Activated CD8-positive, alpha-beta memory T cell treated with anti-CD3 and anti-CD28 coated beads, Interleukin-2, amount 50 U/mL, for 1 hour (primary cell): ENCODE measurements at regions not wholly inside any gene's neighbourhood (a gene's known extent, or its start where the extent isn't known, plus 50 kb on each side); places are given as distances from the start of the nearest gene placed in this dataset.
"Not testable (repeated sequence)": the region's sequence is repeated elsewhere in the genome, so short reads cannot be mapped to it uniquely, and the experiment has no call there.

Experiments
- DNase-seq: peaks from one replicate; pipeline ENCODE4 v3.0.0-alpha.2; 2020; ENCODE audit errors: extremely low read depth

DNA sequence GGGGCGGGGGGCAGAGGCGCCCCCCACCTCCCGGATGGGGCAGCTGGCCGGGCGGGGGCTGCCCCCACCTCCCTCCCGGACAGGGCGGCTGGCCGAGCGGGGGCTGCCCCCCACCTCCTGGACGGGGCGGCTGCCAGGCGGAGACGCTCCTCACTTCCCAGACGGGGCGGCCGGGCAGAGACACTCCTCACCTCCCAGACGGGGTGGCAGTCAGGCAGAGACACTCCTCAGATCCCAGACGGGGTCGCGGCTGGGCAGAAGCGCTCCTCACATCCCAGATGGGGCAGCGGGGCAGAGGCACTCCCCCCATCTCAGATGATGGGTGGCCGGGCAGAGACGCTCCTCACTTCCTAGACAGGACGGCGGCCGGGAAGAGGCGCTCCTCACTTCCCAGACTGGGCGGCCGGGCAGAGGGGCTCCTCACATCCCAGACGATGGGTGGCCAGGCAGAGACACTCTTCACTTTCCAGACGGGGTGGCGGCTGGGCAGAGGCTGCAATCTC is 240.1 kb downstream of the NPIPA7 start:
- DNase-seq = not testable (repeated sequence)

DNA sequence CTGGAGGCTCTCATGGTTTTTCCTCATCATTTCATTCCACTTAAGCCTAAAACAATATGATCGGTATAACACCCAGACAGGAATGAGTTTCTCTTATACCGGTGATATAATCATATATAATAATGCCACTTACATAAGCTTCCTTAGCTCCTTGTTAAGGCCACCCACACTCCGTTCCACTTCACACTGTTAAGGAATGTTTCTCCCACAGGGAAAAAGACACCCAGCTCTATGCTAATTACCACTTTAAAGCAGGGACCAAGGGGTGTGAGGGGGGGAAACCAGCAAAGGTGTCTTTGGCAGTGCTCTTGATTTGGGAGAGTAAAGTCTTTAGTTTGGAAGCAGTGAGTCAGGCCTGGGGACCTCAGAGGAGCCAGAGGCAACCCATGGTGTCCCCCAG is 245.4 kb downstream of the NPIPA7 start:
- DNase-seq = not testable (repeated sequence)

DNA sequence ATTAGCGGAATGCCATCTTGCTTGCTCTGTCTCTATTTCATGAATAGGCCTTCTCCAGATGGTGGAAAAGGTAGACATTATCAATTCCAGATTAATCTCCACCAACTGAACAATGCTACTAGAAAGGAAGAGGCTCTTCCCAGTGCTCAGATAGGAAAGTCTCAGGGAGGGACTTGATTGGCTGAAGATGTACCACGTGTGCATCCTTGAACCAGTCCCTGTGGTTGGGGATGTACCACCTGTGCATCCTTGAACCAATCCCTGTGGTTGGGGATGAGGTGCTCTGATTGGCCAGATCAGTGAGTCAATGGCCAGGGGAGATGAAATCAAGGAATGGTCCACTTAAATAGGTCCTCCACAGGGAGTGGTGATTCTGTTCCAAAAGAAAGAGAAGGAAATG is 246.2 kb downstream of the NPIPA7 start:
- DNase-seq = not testable (repeated sequence)

DNA sequence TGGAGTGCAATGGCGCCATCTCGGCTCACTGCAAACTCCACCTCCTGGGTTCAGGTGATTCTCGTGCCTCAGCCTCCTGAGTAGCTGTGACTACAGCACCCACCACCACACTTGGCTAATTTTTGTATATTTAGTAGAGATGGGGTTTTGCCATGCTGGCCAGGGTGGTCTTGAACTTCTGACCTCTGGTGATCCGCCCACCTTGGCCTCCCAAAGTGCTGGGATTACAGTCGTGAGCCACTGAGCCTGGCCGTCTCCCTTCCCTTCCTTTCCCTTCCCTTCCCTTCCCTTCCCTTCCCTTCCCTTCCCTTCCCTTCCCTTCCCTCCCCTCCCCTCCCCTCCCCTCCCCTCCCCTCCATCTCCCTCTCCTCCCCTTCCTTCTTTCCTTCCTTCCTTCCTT is 248.9 kb downstream of the NPIPA7 start:
- DNase-seq = not testable (repeated sequence)

DNA sequence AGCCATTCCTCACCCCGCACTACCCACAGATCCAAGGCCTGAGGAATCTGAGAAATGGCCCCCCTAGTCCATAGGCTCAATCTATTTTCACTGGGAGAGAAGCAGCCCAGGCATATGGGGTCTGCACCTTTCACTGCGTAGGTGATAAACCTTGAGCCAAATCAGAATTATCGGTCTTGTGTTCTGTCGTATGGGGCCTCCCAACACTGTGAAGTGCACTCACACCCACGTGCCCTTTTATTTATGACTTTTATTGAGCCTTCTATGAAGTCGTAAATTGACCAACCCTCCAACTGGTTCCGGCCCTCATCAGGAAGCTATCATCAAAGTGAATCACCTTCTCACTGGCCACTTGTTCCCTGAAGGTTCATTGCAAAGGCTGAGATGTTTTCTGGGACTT is 259.3 kb downstream of the NPIPA7 start:
- DNase-seq = not testable (repeated sequence)

DNA sequence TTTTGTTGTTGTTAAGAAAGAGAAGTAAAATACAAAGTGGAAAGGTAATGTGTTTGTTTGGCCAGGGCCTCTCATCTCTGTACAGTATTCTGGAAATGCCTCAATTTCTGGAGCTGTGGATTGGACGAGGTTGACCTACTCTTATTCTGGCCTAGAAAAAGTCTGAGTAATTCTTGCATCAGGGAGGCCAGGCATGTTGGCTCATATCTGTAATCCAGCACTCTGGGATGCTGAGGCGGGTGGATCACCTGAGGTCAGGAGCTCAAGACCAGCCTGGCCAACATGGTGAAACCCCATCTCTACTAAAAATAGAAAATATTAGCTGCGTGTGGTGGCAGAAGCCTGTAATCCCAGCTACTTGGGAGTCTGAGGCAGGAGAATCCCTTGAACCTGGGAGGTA is 259.8 kb downstream of the NPIPA7 start:
- DNase-seq = not testable (repeated sequence)

DNA sequence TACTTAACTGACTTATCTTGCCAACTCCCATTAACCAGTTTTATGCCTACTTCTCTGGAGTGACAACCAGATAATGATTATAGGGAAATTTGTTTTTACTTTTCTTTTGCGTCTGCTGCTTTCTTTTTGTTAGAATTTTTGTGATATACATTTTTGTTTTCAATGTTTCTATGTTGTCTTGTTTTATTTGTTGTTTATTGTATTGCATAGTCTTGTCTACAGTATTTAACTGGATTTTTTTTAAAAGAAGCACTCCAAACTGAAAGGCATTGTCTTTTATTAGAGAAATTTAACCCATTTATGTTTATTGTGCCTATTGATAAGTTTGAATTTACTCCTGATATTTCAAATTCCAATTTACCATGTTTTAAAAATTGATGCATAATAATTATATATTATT is 264.9 kb downstream of the NPIPA7 start:
- not testable (repeated sequence) for DNase-seq

DNA sequence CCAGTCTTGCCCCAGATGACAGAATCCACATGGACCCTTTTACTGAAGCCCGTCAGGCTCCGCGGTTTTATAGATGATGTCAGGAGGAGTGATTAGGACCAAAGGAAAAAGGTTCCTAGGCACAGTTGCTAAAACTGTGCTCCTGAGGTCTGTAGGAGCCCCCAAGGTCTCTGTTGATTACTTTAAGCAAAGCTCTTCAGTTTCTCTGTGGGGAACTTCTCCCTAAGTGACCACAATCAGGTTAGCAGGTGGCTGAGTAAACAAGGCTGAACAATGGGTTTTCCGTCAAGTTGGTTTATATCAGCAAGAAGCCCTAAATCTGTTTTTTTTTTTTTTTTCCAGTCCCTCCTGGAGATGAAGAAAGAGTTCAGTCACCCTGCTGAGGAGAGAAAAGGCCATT is 269.1 kb downstream of the NPIPA7 start:
- DNase-seq = not testable (repeated sequence)

DNA sequence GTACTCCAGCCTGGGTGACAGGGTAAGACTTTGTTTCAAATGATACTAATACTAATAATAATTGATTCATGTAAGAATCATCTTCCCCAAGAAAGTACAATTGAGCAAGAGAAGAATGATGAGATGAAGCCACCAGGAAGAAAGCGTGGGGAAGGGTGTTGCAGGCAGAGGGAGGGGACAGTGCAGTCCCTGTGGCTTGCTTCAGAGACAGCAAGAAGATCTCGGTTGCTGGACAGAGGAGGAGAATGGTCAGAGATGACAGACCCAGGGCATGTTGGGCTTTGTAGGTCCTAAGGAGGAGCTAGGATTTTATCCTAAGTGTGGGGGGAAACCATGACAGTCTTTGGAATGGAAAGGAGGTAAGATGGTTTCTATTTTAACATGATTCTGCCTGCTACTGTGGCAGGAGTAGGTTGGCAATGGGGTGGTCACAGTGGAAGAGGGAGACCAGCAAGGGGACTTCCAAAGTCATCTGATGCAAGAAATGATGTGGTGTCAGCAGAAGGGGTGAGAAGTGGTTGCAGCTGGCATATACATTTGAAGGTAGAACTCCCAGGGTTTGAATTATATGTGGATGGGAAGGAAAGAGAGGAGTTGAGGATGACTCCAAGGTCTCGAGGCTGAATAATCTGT is 293.4 kb downstream of the NPIPA7 start:
- not testable (repeated sequence) for DNase-seq

DNA sequence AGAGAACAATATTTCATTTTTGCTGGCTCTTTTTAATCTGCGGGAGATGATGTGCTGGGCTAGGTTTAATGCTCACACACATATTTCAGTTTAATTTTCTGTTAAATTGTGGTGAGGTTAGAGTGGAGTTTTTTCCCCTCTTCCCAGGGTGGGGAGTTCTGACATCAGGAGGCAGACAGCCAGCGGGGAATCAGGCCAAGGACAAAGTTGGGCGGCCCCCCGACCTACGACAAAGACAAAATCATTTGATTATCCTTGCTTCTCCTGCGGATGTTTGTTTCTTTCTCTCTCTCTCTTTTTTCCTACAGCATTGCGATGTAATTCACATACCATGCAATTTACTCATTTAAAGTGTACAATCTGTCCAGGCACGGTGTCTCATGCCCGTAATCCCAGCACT is 295.9 kb downstream of the NPIPA7 start:
- not testable (repeated sequence) for DNase-seq

DNA sequence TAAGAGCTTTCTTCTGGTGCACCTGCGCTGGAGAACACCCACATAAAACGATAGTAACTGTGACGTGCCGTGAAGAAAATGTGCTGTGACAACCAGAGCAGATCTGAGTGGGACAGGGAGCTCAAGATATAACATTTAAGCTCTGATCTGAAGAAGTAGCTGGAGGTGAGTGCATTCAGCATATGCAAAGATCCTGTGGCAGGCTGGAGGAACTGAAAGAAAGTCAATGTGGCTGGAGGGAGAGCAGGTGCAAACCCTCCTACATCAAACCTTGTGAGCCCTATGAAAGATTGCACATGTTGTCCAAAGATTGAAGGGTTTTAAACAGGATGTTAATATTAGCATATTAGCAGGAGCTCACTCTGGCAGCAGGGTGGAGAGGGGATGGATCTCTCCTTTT is 342.9 kb downstream of the NPIPA7 start:
- DNase-seq = not testable (repeated sequence)

DNA sequence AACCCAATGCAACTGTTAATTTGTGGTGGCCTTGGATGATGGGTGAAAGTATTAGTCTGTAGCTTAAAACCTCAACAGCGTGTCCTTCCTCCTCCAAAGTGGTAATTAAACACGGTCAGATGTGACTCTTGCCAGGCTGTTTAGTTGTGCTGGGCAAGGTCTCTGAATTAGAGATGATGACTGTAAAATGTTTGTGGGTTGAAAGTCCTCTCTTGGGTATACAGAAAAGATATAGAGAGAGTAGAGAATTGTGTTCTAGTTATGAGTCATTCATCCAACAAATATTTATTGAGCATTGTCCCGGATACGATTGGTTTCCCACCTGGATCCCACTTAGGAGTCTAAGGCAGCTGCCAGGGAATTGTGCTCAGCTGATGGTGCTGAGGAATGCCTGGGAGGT is 343.7 kb downstream of the NPIPA7 start:
- not testable (repeated sequence) for DNase-seq

DNA sequence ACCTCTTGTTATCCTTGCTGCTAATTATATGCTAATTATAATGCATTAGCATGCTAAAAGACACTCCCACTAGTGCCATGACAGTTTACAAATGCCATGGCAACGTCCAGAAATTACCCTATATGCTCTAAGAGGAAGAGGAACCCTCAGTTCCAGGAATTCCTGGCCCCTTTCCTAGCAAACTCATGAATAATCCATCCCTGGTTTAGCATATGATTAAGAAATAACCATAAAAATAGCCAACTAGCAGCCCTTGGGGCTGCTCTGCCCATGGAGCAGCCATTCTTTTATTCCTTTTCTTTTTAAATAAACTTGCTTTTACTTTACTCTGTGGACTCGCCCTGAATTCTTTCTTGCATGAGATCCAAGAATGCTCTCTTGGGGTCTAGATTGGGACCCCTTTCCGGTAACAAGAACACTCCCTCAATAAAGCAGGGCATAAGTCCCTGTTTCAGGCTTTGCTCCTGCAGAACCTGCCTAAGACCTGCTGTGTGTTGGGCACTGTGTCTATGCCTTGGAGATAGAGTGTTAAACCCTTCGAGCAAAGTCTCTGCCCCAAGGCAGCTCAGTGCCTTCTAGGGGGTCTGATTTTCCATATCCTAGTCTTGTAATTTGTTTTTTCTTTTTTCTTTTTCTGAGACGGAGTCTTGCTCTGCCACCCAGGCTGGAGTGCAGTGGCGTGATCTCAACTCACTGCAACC is 345.0 kb downstream of the NPIPA7 start:
- not testable (repeated sequence) for DNase-seq

DNA sequence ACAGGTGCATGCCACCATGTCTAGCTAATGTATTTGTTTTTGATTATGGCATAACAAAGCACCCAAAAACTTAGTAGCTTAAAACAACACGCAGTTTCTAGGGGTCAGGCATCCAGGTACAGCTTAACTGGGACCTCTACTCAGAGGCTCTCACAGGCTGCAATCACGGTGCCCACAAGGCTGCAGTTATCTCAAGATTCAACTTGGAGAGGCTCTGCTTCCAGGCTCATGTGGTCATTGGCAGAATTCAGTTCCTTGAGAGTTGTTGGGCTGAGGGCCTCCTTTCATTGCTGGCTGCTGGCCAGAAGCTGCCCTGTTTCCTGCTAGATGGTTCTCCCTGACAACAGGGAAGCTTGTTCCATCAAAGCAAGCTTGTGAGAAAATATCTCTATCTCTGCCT is 348.1 kb downstream of the NPIPA7 start:
- not testable (repeated sequence) for DNase-seq

DNA sequence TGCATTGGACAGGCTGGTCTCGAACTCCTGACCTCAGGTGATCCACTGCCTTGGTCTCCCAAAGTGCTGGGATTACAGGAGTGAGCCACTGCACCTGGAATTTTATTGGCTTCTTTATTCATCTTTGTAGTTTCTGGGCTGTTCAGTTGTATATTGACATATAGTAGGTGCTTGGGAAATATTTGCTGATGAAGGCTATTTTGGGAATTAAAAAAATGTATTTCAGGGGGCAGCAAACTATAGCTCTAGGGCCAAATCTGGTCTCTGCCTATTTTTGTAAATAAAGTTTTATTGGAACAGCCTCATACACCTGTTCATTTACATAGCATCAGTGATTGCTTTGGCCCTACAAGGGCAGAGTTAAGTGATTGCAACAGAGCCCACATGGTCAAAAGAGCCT is 363.6 kb downstream of the NPIPA7 start:
- DNase-seq = not testable (repeated sequence)

DNA sequence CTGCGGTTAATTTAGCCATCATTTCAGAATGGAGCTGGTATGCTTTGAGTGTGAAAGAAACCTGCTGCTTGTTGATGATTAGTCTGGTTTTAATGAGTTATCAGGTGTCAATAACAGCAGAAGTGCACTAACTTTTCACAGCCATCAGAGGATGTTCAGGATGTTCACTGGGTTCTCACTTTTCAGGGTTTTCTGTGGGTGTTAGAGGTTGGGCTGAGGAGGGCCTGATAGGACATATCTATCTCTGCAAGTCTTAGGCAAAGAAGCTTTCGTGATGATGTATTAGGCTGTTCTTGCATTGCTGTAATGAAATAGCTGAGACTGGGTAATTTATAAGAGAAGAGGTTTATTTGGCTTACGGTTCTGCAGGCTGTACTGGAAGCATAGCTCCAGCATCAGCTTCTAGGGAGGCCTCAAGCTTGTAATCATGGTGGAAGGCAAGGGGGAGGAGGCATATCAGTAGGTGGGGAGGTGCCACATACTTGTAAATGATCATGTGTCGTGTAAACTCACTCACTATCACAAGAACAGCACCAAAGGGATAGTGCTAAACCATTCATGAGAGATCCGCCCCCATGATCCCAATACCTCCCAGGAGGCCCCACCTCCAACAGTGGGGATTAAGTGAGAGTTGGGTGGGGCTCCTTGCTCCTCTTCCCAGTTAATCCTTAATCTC is 376.2 kb downstream of the NPIPA7 start:
- not testable (repeated sequence) for DNase-seq

DNA sequence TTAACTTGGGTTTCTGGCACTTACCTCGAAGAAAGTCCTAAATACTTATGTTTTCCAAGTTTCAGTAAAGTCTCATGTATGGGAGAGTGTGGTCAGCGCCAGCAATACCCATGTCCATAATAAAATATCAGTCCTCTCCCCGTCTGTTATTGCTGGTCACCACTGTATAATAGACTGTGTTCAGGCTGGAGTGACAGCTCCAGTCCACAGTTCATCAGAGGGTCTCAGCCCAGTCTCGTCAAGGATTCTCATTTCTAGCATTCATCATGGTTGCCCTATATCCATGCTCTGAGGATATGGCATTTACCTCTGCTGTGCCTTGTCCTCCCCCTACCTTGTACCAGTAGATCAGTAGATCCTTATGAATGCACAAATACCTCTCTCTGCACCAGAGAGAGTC is 384.5 kb downstream of the NPIPA7 start:
- DNase-seq = no peak

DNA sequence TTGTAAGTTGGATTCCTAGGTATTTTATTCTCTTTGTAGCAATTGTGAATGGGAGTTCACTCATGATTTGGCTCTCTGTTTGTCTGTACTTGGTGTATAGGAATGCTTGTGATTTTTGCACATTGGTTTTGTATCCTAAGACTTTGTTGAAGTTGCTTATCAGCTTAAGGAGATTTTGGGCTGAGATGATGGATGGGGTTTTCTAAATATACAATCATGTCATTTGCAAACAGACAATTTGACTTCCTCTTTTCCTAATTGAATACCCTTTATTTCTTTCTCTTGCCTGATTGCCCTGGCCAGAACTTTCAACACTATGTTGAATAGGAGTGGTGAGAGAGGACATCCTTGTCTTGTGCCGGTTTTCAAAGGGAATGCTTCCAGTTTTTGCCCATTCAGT is 391.8 kb downstream of the NPIPA7 start:
- not testable (repeated sequence) for DNase-seq

DNA sequence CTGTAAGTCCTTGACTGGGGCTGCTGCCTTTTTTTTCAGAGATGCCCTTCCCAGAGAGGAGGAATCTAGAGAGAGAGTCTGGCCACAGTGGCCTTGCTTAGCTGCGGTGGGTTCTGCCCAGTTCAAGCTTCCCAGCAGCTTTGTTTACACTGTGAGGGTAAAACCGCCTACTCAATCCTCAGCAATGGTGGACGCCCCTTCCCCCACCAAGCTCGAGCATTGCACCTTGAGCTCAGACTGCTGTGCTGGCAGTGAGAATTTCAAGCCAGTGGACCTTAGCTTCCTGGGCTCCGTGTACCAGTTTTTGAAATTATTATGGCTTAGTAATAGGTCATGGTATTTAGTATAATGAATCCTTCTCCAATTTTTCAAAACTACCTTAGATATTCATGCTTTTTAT is 395.4 kb downstream of the NPIPA7 start:
- no peak for DNase-seq

DNA sequence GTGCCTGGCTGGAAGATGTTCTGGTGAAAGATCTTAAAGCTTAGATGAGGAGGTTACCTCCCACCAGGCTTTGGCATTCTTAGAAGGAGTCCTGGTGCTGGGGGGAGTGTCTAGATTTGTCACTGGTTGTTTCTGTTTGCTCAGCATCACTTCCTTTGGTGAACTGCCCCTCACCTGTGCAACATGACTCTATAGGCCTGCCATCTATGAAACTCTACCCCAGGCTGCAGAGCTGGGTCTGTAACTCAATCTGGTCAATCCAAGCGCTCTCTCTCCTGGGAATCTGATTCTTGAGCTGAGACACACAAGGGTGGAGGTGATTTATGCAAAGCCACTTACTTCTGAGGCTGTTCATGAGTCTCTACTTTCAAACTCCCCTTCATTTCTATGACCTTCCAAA is 399.4 kb downstream of the NPIPA7 start:
- no peak for DNase-seq

DNA sequence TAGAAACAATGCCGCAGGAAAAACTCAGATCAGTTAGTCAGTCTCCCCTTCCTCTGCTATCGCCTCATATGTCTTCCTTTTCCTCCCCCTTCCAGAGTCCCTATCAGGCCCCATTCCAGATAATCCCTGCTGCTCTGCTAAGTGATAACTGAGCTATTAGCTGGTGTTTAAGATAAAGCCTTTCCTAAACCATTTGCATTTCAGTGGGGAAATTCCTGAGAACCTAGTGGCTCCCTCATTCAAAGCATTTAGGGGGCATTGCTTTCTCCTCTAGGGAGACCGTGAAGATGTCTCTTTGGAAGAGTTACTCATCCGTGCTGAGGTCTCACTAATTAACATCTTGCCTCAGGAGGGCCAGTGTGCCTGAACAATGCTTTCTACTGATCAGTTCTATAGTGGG is 401.6 kb downstream of the NPIPA7 start:
- DNase-seq = no peak

DNA sequence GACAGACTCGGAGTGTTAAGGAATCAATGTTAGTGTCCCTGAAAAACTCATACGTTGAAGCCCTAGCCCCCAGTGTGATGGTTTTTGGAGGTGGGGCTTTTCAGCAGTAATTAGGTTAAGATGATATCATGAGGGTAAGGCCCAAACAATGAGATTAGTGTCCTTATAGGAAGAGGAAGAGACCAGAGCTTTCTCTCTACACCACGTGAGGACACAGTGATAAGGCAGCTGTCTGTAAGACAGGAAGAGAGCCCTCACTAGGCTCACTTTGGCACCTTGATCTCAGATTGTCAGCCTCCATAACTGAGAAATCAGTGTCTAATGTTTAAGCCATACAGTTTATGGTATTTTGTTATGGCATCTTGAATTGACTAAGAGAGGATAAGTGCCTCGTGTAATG is 403.2 kb downstream of the NPIPA7 start:
- no peak for DNase-seq

DNA sequence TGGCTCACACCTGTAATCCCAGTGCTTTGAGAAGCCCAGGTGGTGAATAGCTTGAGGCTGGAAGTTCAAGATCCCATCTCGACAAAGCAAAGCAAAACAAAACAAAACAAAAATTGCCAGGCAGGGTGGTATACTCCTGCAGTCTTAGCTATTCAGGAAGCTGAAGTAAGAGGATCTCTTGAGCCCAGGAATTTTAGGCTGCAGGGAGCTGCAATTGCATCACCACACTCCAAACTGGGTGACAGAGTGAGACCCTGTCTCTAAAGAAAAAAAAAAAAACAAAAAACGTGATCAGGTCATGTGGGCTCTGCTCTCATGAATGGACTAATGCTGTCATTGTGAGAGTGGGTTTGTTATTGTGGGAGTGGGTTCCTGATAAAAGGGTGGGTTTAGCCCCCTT is 409.1 kb downstream of the NPIPA7 start:
- no peak for DNase-seq
